ENCODE measurements at regions not wholly inside any gene's neighbourhood (a gene's known extent, or its start where the extent isn't known, plus 50 kb on each side); places are given as distances from the start of the nearest gene placed in this dataset.

DNA sequence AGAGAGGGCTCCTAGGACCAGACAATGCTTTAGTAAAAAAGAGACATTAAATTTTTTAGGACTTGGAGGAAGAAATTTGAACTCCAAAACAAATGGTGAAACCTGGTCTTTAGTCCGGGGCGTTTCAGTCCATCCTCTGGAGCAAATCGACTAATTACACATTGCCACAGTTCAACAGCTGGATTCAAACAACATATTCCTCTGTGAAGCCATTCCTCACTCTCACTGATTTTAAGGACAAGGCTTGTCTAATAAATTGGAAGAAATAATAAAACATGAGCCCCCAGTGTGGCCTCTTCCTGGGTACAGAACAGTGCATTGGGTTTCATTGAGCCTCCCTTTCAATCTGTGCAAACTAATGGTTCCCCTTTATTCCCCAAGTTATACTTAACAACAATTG is 165.1 kb downstream of the UCK2 start (continued):
- TF ChIP-seq TP53 (CRISPR knock-in tag; IDR thresholded peaks at IDR 0.05): no peak
- TF ChIP-seq JUN (CRISPR knock-in tag; IDR thresholded peaks at IDR 0.05): no peak
- no peak for TF ChIP-seq ATF2 (CRISPR knock-in tag; IDR thresholded peaks at IDR 0.05; ENCODE audit: borderline replicate concordance, low read depth)
- no peak for TF ChIP-seq GTF2I (CRISPR knock-in tag; conservative IDR thresholded peaks at IDR 0.05)
- TF ChIP-seq, protein P1, sequence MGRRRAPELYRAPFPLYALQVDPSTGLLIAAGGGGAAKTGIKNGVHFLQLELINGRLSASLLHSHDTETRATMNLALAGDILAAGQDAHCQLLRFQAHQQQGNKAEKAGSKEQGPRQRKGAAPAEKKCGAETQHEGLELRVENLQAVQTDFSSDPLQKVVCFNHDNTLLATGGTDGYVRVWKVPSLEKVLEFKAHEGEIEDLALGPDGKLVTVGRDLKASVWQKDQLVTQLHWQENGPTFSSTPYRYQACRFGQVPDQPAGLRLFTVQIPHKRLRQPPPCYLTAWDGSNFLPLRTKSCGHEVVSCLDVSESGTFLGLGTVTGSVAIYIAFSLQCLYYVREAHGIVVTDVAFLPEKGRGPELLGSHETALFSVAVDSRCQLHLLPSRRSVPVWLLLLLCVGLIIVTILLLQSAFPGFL (CRISPR knock-in tag; IDR thresholded peaks at IDR 0.05; ENCODE audit: borderline replicate concordance): no peak
- no peak for TF ChIP-seq TEAD1 (CRISPR knock-in tag; IDR thresholded peaks at IDR 0.05)
- no peak for TF ChIP-seq PRRX2 (CRISPR knock-in tag; IDR thresholded peaks at IDR 0.05)
- TF ChIP-seq ZBTB43 (CRISPR knock-in tag; IDR thresholded peaks at IDR 0.05): no peak

GRCh38 chr1:165994107-165994506 is 166.7 kb downstream of the UCK2 start:
- no peaks in the 10 kb centered on the region for H3K4me1 Mint-ChIP-seq
- POLR2A ChIA-PET: no interaction called here

DNA sequence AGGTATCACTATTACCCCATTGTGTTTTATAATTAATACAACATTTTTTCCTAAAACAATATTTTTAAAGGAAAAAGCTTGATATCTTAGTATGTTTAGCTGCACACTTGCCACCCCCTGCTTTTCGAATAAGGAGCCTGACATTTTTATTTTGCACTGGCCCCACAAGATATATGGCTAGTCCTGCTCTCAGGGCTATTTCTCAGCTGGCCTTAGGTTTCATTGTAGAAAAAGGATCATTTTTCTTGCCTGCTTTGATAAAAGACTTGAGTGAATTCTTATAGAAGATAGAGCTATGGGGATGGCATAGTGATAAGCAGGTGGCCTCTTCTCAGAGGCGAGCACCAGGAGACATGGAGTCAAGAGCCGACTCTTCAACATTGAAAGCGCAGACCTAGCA is 167.0 kb downstream of the FAM78B start:
- Mint-ChIP-seq H3K36me3 (no peaks in the 10 kb centered on the region), H3K27ac (no peak overlapping the region), H3K27me3 (ENCODE audit: low read depth) (peaks cover 4% of the 10 kb centered on the region; the same call in 1 of the 2 replicates), H3K4me1 (no peaks in the 10 kb centered on the region), H3K9me3 (peaks cover 11% of the 10 kb centered on the region), H3K4me3 (no peak overlapping the region)
- DNase-seq (ENCODE audit: low spot score) (no peak), ATAC-seq (no peak)
- ChIA-PET CTCF (no interaction called here), POLR2A (no interaction called here)
- TF ChIP-seq ZNF317 (CRISPR knock-in tag; IDR thresholded peaks at IDR 0.05; ENCODE audit: borderline replicate concordance, low read depth) (no peak), ZNF121 (CRISPR knock-in tag; IDR thresholded peaks at IDR 0.05) (no peak), CREB1 (CRISPR knock-in tag; IDR thresholded peaks at IDR 0.05) (no peak), ZBTB21 (CRISPR knock-in tag; IDR thresholded peaks at IDR 0.05; ENCODE audit: borderline replicate concordance) (no peak), ZNF263 (CRISPR knock-in tag; IDR thresholded peaks at IDR 0.05; ENCODE audit: low read depth) (no peak), ZNF232 (CRISPR knock-in tag; IDR thresholded peaks at IDR 0.05) (no peak), ZNF396 (CRISPR knock-in tag; IDR thresholded peaks at IDR 0.05; ENCODE audit: borderline replicate concordance) (no peak), ESRRA (CRISPR knock-in tag; IDR thresholded peaks at IDR 0.05; ENCODE audit: borderline replicate concordance) (no peak), FOXP1 (CRISPR knock-in tag; IDR thresholded peaks at IDR 0.05; ENCODE audit: borderline replicate concordance) (no peak), EMX1 (CRISPR knock-in tag; IDR thresholded peaks at IDR 0.05) (no peak)
- TF ChIP-seq, protein P2, sequence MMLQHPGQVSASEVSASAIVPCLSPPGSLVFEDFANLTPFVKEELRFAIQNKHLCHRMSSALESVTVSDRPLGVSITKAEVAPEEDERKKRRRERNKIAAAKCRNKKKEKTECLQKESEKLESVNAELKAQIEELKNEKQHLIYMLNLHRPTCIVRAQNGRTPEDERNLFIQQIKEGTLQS (CRISPR knock-in tag; conservative IDR thresholded peaks at IDR 0.05): no peak
- TF ChIP-seq, protein P3, sequence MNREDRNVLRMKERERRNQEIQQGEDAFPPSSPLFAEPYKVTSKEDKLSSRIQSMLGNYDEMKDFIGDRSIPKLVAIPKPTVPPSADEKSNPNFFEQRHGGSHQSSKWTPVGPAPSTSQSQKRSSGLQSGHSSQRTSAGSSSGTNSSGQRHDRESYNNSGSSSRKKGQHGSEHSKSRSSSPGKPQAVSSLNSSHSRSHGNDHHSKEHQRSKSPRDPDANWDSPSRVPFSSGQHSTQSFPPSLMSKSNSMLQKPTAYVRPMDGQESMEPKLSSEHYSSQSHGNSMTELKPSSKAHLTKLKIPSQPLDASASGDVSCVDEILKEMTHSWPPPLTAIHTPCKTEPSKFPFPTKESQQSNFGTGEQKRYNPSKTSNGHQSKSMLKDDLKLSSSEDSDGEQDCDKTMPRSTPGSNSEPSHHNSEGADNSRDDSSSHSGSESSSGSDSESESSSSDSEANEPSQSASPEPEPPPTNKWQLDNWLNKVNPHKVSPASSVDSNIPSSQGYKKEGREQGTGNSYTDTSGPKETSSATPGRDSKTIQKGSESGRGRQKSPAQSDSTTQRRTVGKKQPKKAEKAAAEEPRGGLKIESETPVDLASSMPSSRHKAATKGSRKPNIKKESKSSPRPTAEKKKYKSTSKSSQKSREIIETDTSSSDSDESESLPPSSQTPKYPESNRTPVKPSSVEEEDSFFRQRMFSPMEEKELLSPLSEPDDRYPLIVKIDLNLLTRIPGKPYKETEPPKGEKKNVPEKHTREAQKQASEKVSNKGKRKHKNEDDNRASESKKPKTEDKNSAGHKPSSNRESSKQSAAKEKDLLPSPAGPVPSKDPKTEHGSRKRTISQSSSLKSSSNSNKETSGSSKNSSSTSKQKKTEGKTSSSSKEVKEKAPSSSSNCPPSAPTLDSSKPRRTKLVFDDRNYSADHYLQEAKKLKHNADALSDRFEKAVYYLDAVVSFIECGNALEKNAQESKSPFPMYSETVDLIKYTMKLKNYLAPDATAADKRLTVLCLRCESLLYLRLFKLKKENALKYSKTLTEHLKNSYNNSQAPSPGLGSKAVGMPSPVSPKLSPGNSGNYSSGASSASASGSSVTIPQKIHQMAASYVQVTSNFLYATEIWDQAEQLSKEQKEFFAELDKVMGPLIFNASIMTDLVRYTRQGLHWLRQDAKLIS (CRISPR knock-in tag; IDR thresholded peaks at IDR 0.05; ENCODE audit: borderline replicate concordance): no peak
- TF ChIP-seq, protein P4, sequence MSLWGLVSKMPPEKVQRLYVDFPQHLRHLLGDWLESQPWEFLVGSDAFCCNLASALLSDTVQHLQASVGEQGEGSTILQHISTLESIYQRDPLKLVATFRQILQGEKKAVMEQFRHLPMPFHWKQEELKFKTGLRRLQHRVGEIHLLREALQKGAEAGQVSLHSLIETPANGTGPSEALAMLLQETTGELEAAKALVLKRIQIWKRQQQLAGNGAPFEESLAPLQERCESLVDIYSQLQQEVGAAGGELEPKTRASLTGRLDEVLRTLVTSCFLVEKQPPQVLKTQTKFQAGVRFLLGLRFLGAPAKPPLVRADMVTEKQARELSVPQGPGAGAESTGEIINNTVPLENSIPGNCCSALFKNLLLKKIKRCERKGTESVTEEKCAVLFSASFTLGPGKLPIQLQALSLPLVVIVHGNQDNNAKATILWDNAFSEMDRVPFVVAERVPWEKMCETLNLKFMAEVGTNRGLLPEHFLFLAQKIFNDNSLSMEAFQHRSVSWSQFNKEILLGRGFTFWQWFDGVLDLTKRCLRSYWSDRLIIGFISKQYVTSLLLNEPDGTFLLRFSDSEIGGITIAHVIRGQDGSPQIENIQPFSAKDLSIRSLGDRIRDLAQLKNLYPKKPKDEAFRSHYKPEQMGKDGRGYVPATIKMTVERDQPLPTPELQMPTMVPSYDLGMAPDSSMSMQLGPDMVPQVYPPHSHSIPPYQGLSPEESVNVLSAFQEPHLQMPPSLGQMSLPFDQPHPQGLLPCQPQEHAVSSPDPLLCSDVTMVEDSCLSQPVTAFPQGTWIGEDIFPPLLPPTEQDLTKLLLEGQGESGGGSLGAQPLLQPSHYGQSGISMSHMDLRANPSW (CRISPR knock-in tag; conservative IDR thresholded peaks at IDR 0.05; ENCODE audit: low read depth): no peak

More at GRCh38 chr1:165994107-165994506, 166.7 kb downstream of the UCK2 start:
- ATAC-seq: no peak
- no peak overlapping the region for H3K4me3 Mint-ChIP-seq
- no peaks in the 10 kb centered on the region for H3K9me3 Mint-ChIP-seq
- no peak overlapping the region for H3K27ac Mint-ChIP-seq
- no peak for TF ChIP-seq ZNF671 (CRISPR knock-in tag; IDR thresholded peaks at IDR 0.05)
- CTCF ChIA-PET: interaction anchor here (0.6 kb wide), 1 partner anchor 234 kb away, joined by 3 read pairs; no protein-coding TSS in a partner anchor
- no peaks in the 10 kb centered on the region for H3K36me3 Mint-ChIP-seq
- DNase-seq (ENCODE audit: low spot score): no peak
- H3K27me3 Mint-ChIP-seq (ENCODE audit: low read depth): no peaks in the 10 kb centered on the region
